Ovary (tissue), 3 donors: ENCODE measurements at regions not wholly inside any gene's neighbourhood (a gene's known extent, or its start where the extent isn't known, plus 50 kb on each side); places are given as distances from the start of the nearest gene placed in this dataset.

Experiments
- CTCF ChIP-seq, 3 donors: fragments of 450-650 bp in 2 of 3; fragments of 200-600 bp in 1 of 3; IDR thresholded peaks; one replicate each; pipeline versions ENCODE4 v1.5.1 to v1.8.0; 2016 to 2022; ENCODE audit warnings: antibody characterized with exemption in 3 of 3, mild to moderate bottlenecking in 1 of 3
- POLR2A ChIP-seq: fragments of 450-650 bp; IDR thresholded peaks from one replicate; pipeline ENCODE4 v1.6.1; 2017; ENCODE audit warnings: antibody characterized with exemption, mild to moderate bottlenecking, moderate library complexity
- donor health status: DM: no; HTN: no; CAD: no.

DNA sequence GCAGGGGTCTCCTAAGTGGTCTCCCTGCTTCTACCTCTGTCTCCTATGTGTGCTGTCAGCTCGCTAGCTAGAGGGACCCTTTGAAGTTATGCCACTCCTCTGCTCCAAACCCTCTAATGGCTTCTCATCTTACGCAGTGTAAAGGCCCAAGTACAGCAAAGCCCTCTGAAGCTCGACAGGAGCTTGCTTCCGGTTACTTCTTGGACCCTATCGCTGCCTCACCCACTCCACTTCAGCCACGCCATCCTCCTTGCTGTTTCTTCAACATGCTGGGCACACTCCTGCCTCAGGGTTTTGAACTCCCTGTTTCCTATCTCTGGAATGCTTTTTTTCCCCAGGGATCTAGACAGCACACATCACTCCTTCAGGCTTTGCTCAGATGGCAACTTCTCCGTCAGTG is 102.3 kb upstream of the F3 start:
- TF ChIP-seq CTCF (IDR thresholded peaks at IDR 0.05), result no peak
- no peak for TF ChIP-seq POLR2A
